ENCODE measurements at regions not wholly inside any gene's neighbourhood (a gene's known extent, or its start where the extent isn't known, plus 50 kb on each side); places are given as distances from the start of the nearest gene placed in this dataset.

- TF ChIP-seq SKIL (IDR thresholded peaks at IDR 0.05; ENCODE audit: low read depth, poor library complexity, severe bottlenecking) (no peak), KLF5 (IDR thresholded peaks at IDR 0.05; ENCODE audit: partially characterized antibody) (no peak), RB1 (IDR thresholded peaks at IDR 0.05; ENCODE audit: borderline replicate concordance) (no peak), SUPT20H (IDR thresholded peaks at IDR 0.05; ENCODE audit: borderline replicate concordance, control insufficient read depth, low read depth, low read length) (no peak), E4F1 (IDR thresholded peaks at IDR 0.05; ENCODE audit: borderline replicate concordance, partially characterized antibody) (no peak), STAT1 (conservative IDR thresholded peaks at IDR 0.05) (no peak), TCF3 (IDR thresholded peaks at IDR 0.05; ENCODE audit: borderline replicate concordance, insufficient read depth, low read depth, low read length) (no peak), TAF1 (IDR thresholded peaks at IDR 0.05; ENCODE audit: borderline replicate concordance, low read depth, low read length) (no peak), SIX5 (IDR thresholded peaks at IDR 0.05; ENCODE audit: low read depth, low read length, severe bottlenecking) (no peak), NR2C2 (IDR thresholded peaks at IDR 0.05; ENCODE audit: borderline replicate concordance, control insufficient read depth, insufficient read length, low read depth) (no peak), HDAC6 (IDR thresholded peaks at IDR 0.05; ENCODE audit: unreplicated experiment) (no peak), NR2C1 (IDR thresholded peaks at IDR 0.05) (no peak)
- TF ChIP-seq, protein P1, sequence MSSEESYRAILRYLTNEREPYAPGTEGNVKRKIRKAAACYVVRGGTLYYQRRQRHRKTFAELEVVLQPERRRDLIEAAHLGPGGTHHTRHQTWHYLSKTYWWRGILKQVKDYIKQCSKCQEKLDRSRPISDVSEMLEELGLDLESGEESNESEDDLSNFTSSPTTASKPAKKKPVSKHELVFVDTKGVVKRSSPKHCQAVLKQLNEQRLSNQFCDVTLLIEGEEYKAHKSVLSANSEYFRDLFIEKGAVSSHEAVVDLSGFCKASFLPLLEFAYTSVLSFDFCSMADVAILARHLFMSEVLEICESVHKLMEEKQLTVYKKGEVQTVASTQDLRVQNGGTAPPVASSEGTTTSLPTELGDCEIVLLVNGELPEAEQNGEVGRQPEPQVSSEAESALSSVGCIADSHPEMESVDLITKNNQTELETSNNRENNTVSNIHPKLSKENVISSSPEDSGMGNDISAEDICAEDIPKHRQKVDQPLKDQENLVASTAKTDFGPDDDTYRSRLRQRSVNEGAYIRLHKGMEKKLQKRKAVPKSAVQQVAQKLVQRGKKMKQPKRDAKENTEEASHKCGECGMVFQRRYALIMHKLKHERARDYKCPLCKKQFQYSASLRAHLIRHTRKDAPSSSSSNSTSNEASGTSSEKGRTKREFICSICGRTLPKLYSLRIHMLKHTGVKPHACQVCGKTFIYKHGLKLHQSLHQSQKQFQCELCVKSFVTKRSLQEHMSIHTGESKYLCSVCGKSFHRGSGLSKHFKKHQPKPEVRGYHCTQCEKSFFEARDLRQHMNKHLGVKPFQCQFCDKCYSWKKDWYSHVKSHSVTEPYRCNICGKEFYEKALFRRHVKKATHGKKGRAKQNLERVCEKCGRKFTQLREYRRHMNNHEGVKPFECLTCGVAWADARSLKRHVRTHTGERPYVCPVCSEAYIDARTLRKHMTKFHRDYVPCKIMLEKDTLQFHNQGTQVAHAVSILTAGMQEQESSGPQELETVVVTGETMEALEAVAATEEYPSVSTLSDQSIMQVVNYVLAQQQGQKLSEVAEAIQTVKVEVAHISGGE (CRISPR knock-in tag; IDR thresholded peaks at IDR 0.05): no peak
Observed at GRCh38 chr3:75248974-75249373, 415.2 kb upstream of the FRG2C start (continued).

Data from GM12878 (cell line).